HG02678 (cell line): ENCODE measurements at regions not wholly inside any gene's neighbourhood (a gene's known extent, or its start where the extent isn't known, plus 50 kb on each side); places are given as distances from the start of the nearest gene placed in this dataset.

Experiments used
- ATAC-seq: cut with Tn5 transposase; IDR thresholded peaks from one replicate; pipeline ENCODE4 v1.9.1; 2021; ENCODE audit warnings: mild to moderate bottlenecking, moderate library complexity; ENCODE audit not compliant: unreplicated experiment

- no peak for ATAC-seq
Measured at GRCh38 chr18:56038171-56039030, 450.4 kb upstream of the TCF4 start.

GRCh38 chr18:56036741-56037140 is 448.7 kb upstream of the TCF4 start:
- ATAC-seq: no peak

GRCh38 chr18:56035546-56035945 is 447.6 kb upstream of the TCF4 start:
- no peak for ATAC-seq

- ATAC-seq: no peak
Measured at GRCh38 chr18:56034949-56035348, 447.0 kb upstream of the TCF4 start.

- ATAC-seq: no peak
Measured at GRCh38 chr18:56030060-56030459, 442.1 kb upstream of the TCF4 start.

GRCh38 chr18:56028514-56028913 is 440.5 kb upstream of the TCF4 start:
- ATAC-seq: no peak

GRCh38 chr18:56026509-56026908 is 438.5 kb upstream of the TCF4 start:
- ATAC-seq: no peak

GRCh38 chr18:56021809-56022195 is 433.8 kb upstream of the TCF4 start:
- ATAC-seq: no peak

- ATAC-seq: no peak
Measured at GRCh38 chr18:56021136-56021808, 433.3 kb upstream of the TCF4 start.

GRCh38 chr18:56019908-56020307 is 431.9 kb upstream of the TCF4 start:
- ATAC-seq: no peak

- ATAC-seq: no peak
Measured at GRCh38 chr18:56019156-56019555, 431.2 kb upstream of the TCF4 start.

- no peak for ATAC-seq
Measured at GRCh38 chr18:56009411-56009810, 421.4 kb upstream of the TCF4 start.

GRCh38 chr18:56003720-56004088 is 415.7 kb upstream of the TCF4 start:
- ATAC-seq: no peak

GRCh38 chr18:56003009-56003719 is 415.2 kb upstream of the TCF4 start:
- ATAC-seq: no peak

GRCh38 chr18:56001576-56001975 is 413.6 kb upstream of the TCF4 start:
- ATAC-seq: no peak

- ATAC-seq: no peak
Measured at GRCh38 chr18:56000041-56000440, 412.0 kb upstream of the TCF4 start.

GRCh38 chr18:55999641-56000040 is 411.6 kb upstream of the TCF4 start:
- no peak for ATAC-seq

GRCh38 chr18:55998801-55999385 is 410.9 kb upstream of the TCF4 start:
- ATAC-seq: no peak

GRCh38 chr18:55998071-55998522 is 410.1 kb upstream of the TCF4 start:
- no peak for ATAC-seq

- no peak for ATAC-seq
Measured at GRCh38 chr18:55997151-55997561, 409.2 kb upstream of the TCF4 start.

GRCh38 chr18:55996717-55997116 is 408.7 kb upstream of the TCF4 start:
- ATAC-seq: no peak
